NCI-H2227 (cell line): ENCODE measurements at regions not wholly inside any gene's neighbourhood (a gene's known extent, or its start where the extent isn't known, plus 50 kb on each side); places are given as distances from the start of the nearest gene placed in this dataset.

Experiments
- DNase-seq: peaks from one replicate; lab custom pipeline; 2025; ENCODE audit not compliant: unreplicated experiment; lab: John Stamatoyannopoulos, UW

DNA sequence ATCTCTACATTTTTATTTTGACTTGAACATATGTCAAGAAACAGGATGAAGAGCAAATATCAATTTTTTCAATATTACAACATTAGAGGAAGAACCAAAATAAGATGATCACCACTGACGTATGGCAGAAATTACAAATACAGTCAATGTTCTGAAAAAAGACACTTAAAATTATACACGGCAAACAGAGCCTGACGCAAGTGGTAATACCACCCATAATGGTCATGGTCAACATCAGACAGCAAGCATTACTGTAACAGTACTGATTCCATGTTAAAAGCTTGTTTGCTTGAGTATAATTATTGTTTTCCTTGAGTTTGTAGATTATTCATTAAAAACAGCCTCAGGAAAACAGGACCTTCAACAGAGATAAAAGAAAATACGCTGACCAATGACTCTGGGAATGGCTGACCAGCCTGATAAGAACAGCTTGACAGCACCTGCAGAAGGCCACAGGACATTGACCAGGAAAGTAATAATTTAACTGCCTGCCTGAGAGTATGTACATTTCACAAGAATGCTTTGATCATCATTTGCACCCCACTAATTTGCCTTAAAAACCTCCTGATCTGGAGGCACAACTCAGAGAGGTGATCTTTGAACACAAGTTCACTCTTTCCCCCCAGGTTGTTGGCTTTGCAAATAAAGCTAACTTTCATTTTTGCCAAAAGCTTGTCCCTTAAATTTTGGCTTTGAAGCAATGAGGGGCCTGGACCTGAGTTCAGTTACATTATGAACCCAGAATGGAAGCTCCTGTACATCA is 187.3 kb downstream of the IPO8 start:
- DNase-seq: no peak

GRCh38 chr12:30507576-30507975 is 188.1 kb downstream of the IPO8 start:
- no peak for DNase-seq

DNA sequence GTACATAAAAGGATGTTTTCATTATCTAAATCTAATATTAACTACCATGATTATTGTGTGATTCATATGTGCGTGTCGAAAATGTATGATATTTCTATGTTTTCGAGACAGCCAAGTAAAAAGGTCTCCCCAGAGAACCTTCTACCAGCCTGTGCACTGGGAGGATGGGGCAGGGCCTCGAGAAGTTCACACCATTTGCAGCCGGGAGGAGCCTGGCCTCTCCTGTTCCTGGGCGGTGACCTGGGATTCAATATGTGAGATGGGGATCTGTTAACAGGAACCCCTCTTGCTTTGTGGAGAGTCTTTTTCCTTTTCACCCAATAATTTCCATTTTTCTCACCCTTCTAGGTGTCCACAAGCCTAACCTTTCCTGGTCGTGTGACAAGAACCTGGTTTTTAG is 189.3 kb downstream of the IPO8 start:
- DNase-seq: no peak

DNA sequence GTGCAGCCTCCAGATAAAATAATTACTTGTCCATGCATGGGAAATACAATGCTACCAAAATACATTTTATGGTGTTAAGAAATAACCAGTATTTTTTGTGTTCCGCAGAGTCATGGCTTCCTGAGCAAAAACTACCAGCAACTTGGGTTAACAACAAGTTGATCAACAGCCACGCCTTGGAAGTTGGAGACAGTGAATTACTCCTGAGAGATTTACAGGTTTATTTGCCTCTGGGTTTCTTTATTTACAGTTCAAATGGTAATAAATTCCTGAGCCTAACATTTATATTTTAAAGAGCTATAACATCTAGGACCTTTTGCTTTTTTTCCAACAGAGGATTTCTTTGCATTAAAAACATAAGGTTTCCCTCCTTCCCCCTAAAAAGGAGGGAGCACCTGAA is 194.0 kb downstream of the IPO8 start:
- no peak for DNase-seq

DNA sequence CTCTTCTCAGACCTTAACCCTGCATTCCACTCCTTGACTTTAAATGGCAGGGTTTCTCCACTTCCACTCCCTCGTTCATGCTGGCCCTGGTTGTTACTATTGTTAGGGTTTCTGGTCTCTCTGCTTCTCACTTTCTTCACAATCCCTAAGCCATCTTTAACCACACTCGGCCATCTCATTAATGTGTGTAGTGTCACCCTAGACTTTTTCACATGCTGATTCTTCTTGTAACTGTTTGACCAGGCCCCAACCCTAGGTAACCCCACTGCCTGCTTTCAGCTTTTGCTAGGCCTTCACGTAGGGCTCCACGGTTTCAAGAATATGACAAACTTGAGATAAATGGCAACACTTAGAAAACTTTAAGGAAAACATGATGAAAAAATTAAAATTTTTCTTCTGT is 195.1 kb downstream of the IPO8 start:
- no peak for DNase-seq

DNA sequence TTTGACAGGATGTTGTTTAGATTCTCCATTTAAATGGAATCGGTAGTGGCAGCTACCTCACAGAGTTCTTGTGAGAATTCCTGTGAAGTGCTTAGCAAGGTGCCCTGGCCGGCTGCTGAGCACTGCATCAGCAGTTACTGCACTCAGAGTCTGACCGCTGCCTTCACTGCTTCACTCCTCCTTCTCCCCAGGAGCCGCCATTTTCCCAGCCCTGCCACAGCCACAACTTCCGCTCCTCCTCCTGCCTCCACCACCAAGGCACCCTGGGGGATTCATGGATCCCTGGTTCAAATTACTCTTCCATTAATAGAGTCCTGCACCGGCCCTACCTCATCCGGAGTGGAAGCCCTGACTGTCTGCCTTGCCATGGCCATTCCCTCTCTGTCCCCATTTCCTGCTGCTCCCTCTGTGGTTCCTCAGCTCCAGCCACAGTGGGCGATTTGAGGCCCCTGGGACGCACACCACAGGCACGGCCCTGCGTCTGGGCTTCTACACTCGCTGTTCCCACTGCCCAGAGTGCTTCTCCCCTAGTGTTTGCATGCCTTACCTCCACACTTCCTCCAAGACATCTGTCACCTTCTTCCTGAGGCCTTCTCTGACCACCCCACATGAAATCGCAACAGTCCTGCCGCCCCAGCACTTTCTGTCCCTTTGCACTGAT is 210.3 kb downstream of the IPO8 start:
- DNase-seq: no peak

GRCh38 chr12:30484658-30485057 is 211.0 kb downstream of the IPO8 start:
- DNase-seq: no peak

GRCh38 chr12:30482650-30483049 is 213.0 kb downstream of the IPO8 start:
- DNase-seq: no peak

GRCh38 chr12:30473274-30473673 is 222.4 kb downstream of the IPO8 start:
- no peak for DNase-seq

- DNase-seq: no peak
Measured at GRCh38 chr12:30466093-30466585, 229.5 kb downstream of the IPO8 start.

DNA sequence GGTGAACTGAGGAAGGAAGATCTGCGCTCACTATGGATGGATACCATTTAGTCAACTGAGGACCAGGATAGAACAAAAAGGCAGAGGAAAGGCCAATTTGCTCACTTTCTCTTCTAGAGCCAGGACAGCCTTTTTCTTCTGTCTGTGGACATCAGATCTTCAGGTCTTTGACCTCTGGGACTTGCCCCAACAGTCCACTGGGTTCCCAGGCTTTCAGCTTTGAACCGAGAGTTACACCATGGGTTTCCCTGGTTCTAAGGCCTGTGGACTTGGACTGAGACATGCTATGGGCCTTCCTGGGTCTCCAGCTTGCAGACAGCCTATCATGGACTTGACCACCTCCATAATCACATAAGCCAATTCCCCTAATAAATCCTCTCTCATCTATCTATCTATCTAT is 232.0 kb downstream of the IPO8 start:
- DNase-seq: no peak

GRCh38 chr12:30462249-30462648 is 233.4 kb downstream of the IPO8 start:
- no peak for DNase-seq

GRCh38 chr12:30461026-30461615 is 234.5 kb downstream of the IPO8 start:
- no peak for DNase-seq

- DNase-seq: no peak
Measured at GRCh38 chr12:30458453-30458852, 237.2 kb downstream of the IPO8 start.

DNA sequence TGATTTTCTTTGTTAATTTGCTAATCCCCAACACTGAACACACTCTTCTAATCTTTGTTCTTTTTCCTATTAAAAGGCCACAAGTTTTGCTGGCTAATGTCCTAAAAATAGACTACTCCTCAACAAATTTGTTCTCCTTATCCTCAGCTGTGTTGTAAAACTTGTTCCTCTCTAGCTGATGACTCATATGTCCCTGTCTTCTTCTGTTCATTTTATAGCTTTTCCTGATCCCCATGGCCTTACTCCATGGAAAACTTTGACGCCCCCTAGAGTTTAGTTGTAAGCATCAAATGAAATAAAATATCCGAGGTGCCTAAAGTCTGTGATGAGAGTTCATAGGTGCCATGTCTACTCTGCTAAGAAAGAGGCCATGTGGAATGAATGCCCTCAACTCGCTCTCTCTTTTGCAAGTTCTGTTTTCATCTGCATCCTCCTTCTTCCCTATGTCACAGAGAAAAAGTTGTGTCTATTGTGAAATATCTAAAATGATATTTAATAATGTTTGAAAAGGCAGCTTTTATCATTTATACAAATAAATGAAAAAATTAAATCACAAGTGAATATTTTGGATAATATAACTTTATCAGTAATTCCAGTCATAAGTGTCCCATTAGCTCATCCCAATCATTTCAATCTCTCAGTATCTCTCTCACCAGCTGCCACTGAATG is 237.9 kb downstream of the IPO8 start:
- no peak for DNase-seq

GRCh38 chr12:30450872-30451271 is 244.8 kb downstream of the IPO8 start:
- DNase-seq: no peak

DNA sequence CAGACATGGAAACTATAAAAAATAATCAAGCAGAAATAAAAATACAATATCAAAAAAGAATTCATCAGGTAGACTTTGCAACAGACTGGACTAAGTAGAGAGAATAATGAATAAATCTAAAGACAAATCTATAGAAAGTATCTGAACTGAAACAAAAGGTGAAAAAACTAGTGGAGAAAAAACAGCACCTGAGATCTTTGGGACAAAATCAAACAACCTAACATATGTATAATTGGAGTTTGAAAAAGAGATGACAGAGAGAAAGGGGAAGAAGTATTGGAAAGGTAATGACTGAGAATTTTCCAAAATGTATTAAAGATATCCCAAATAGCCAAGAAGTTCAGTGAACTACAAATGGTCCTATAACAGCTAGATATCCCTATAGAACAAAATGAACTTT is 245.4 kb downstream of the IPO8 start:
- DNase-seq: no peak

DNA sequence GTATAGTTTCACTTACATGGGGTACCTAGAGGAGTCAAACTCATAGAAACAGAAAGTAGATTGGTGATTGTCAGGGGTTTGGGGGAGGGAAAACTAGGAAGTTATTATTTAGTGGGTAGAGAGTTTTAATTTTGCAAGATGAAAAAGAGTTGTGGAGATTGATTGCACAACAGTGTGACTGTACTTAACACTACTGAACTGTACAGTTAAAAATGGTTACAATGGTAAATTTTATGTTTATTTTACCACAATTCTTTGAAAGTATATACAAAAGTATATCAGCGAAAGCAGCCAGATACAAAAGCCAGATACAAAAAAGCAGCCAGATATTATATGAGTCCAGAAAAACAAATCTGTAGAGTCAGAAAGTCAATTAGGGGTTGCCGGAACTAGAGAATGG is 247.6 kb downstream of the IPO8 start:
- no peak for DNase-seq

- DNase-seq: no peak
Measured at GRCh38 chr12:30447061-30447750, 248.5 kb downstream of the IPO8 start.

DNA sequence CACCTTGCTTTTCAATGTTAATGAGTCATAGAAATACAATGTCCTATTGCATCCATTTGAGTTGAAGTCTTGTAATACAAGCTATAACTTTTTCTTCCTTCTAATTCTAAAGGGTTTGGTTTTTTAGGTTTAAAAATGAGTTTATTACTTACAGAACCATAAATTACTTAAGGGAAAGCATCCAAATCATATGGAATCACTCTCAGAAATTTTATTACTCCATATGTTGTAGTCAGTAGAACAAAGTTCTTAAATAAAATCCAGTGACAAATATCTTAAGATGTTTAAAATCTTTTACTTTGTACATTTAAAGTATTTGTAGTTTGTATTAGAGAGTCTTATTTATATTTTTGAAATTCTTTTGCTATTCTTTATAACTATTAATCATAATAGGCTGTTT is 253.2 kb downstream of the IPO8 start:
- DNase-seq: no peak
